ENCODE measurements at regions not wholly inside any gene's neighbourhood (a gene's known extent, or its start where the extent isn't known, plus 50 kb on each side); places are given as distances from the start of the nearest gene placed in this dataset.

GRCh38 chr7:54940748-54941147 is 78.1 kb upstream of the EGFR start:
- no peak overlapping the region for H3K27ac ChIP-seq (ENCODE audit: low read depth)
- H3K4me2 ChIP-seq = no peak overlapping the region
- ATAC-seq (no peak), DNase-seq (ENCODE audit: low spot score) (no peak)
- H3K4me1 ChIP-seq (ENCODE audit: insufficient read depth) = no peaks in the 10 kb centered on the region
- Mint-ChIP-seq H3K27me3 (ENCODE audit: insufficient read depth, low read depth, poor library complexity) (peaks cover 2% of the 10 kb centered on the region), H3K27ac (no peak overlapping the region), H3K4me1 (no peaks in the 10 kb centered on the region), H3K4me3 (no peak overlapping the region), H3K9me3 (no peaks in the 10 kb centered on the region), H3K36me3 (ENCODE audit: low read depth) (no peaks in the 10 kb centered on the region)
- H3K27me3 ChIP-seq (ENCODE audit: insufficient read depth) = no peaks in the 10 kb centered on the region
- TF ChIP-seq EZH2 (IDR thresholded peaks at IDR 0.05; ENCODE audit: low read depth, unreplicated experiment) = no peak
- no peak for TF ChIP-seq REST (IDR thresholded peaks at IDR 0.05; ENCODE audit: unreplicated experiment)
- TF ChIP-seq JUNB (IDR thresholded peaks at IDR 0.05; ENCODE audit: unreplicated experiment) = no peak
- no peak for TF ChIP-seq EZH2phosphoT487 (IDR thresholded peaks at IDR 0.05; ENCODE audit: unreplicated experiment)
- no peak for TF ChIP-seq CTCF (conservative IDR thresholded peaks at IDR 0.05; ENCODE audit: low read depth in 2 of 2)
- no peak for TF ChIP-seq NANOG (IDR thresholded peaks at IDR 0.05; ENCODE audit: borderline replicate concordance)
- TF ChIP-seq POLR2AphosphoS5 (IDR thresholded peaks at IDR 0.05; ENCODE audit: low read depth) = no peak
- TF ChIP-seq STAT1 (IDR thresholded peaks at IDR 0.05; ENCODE audit: unreplicated experiment) = no peak
- no peak for TF ChIP-seq ZNF114 (CRISPR knock-in tag; IDR thresholded peaks at IDR 0.05)
- TF ChIP-seq CREB1 (CRISPR knock-in tag; IDR thresholded peaks at IDR 0.05; ENCODE audit: low read depth) = no peak
- TF ChIP-seq ETS1 (IDR thresholded peaks at IDR 0.05) = no peak
- TF ChIP-seq ZNF462 (CRISPR knock-in tag; IDR thresholded peaks at IDR 0.05) = no peak
- no peak for TF ChIP-seq ZNF331 (CRISPR knock-in tag; IDR thresholded peaks at IDR 0.05; ENCODE audit: low read depth)
- no peak overlapping the region for H2AFZ ChIP-seq
- no peaks in the 10 kb centered on the region for H4K20me1 ChIP-seq (replicated peaks; ENCODE audit: insufficient read depth)
- no peak overlapping the region for H3K4me3 ChIP-seq
- no peaks in the 10 kb centered on the region for H3K36me3 ChIP-seq (ENCODE audit: insufficient read depth)
- no peaks in the 10 kb centered on the region for H3F3A ChIP-seq (replicated peaks; ENCODE audit: low read depth)
- H3K9me2 ChIP-seq (ENCODE audit: insufficient read depth) = no peaks in the 10 kb centered on the region; the same call in 1 of the 2 replicates
- H3K79me2 ChIP-seq (replicated peaks; ENCODE audit: insufficient read depth) = no peaks in the 10 kb centered on the region

All from GM23338 (cell line).